NCI-H146 treated with DMSO at 0.1 percent for 48 hours (cell line): ENCODE measurements at regions not wholly inside any gene's neighbourhood (a gene's known extent, or its start where the extent isn't known, plus 50 kb on each side); places are given as distances from the start of the nearest gene placed in this dataset.

ENCODE experiments used
- DNase-seq: peaks from one replicate; lab custom pipeline; 2025; ENCODE audit not compliant: unreplicated experiment; lab: John Stamatoyannopoulos, UW

- DNase-seq: no peak
Measured at GRCh38 chr17:34780438-34780837, 180.8 kb downstream of the CCT6B start.

- no peak for DNase-seq
Measured at GRCh38 chr17:34776456-34777443, 184.5 kb downstream of the CCT6B start.

GRCh38 chr17:34773036-34773435, 188.2 kb downstream of the CCT6B start:
- no peak for DNase-seq

- no peak for DNase-seq
Measured at GRCh38 chr17:34771891-34772290, 189.4 kb downstream of the CCT6B start.

GRCh38 chr17:34770586-34770985, 190.7 kb downstream of the CCT6B start:
- no peak for DNase-seq

DNA sequence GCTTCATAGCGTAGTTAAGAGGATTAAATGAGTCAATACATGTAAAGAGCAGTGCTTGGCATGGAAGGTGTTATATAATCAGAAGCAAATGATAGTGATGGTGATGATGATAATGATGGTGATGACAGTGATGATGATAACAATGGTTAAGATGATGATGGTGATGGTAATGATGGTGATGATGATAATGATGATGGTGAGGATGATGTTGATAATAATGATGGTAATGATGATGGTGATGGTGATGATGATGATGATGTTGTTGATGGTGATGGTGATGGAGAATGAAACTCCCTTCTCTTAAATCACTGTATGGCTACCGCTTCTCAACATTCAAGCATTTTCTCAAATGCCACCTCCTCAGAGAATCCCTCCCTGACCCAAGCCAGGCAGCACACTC, 190.5 kb downstream of the TMEM132E start:
- DNase-seq: no peak

- no peak for DNase-seq
Measured at GRCh38 chr17:34769049-34769448, 189.7 kb downstream of the TMEM132E start.

- DNase-seq: no peak
Measured at GRCh38 chr17:34765291-34765690, 185.9 kb downstream of the TMEM132E start.

DNA sequence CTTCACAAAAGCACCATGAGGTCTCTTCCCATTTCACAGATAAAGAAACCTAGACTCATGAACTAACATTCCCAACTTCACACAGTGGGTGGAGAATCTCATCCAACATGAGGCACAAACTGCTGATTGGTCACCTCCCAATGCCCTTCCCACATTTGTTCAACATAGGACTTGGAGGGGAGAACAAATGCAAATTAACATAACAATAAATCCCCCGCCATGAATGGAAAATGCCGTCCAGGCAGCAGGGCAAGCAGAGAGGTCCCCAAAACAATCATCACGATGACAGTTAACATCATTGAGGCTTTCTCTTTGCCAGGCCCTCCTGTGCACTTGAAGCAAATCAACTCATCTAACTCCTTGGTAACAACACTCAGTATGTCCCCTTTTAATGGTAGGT, 185.3 kb downstream of the TMEM132E start:
- no peak for DNase-seq

DNA sequence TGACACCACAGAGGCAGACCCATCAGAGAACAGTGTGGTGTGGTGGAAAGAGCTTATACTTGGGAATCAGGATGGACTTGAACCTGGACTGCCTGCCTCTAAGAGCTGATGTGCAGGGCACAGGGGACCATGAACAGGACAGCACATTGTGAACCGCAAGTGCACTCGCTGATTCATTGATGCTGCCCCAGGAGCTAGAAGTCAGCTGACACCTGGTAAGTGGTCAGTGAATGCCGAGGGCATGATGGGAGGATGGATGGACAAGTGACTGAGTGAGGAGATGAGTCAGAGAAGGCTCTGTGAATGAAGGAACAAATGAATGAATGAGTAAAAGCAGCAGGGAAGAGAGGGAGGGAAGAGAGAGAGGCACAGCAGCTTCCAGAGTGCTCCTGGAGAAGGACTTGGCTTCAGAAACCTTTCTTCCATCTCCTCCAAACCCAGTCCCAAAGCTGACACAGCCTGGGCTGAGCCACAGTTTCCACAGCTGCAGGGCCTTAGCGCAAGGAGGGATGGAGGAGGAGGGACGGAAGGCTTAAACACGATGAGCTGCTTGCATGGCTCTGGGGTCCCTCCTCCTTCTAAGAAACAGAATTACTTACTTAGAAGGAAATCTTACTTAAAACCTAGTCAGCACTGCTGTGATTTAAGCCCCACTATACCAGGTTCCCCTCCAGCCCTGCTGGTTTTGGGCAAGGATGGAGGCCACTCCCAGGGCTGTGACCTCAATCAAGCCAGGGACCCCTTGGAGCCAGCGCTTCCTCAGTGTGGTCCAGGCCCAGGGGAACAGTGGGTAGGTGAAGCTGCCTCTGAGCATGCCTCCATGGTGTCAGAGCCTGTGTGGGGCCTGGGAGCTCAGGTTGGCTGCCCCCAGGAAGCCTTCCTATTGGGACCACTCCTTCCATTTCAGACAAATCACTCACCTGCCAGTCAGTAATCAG, 184.6 kb downstream of the TMEM132E start:
- DNase-seq: no peak

DNA sequence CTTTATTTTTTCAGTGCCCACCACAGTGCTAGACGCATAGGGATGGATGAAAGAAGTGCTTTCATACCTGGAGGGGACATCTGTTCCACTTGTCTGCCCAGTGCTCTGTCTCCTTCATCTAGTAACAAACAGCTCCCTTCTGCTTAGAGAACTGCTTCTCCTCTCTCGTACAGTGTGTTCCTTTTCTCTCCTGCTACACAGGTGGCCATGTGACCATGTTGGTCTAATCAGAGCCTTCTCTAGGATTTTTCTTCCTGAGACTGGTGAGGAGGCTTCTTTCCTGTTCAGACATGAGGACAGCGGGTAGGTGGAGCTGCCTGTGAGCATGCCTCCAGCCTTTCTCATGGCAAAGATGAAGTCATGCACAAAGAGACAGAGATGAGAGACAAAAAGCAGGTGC, 182.7 kb downstream of the TMEM132E start:
- no peak for DNase-seq

GRCh38 chr17:34761646-34762045, 182.3 kb downstream of the TMEM132E start:
- no peak for DNase-seq

DNA sequence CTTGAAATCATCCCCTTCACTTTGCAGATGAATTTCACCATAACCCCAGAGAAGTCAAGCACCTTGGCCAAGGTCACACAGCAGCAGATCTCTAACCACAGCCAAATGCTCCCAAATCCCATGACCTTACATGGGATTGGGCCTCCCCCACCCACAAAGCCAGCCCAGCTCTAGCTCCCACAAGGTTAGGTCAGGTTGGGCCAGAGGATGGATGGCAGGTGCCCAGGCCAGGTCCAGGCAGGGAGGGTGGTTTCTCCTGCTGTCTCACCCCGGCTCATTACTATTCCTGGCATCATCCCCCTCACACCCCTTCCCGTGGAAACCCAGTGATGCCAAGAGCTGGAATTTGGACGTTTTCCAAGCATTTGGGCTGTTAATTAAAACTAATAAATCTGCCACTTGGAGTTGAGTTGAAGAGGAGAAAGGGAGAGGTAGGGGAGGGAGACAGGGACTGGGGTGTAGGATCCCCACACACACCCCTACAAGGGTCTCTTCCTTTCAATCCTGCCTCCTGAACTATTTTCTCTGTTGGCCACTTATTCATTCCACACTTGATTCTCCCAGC, 181.6 kb downstream of the TMEM132E start:
- no peak for DNase-seq

DNA sequence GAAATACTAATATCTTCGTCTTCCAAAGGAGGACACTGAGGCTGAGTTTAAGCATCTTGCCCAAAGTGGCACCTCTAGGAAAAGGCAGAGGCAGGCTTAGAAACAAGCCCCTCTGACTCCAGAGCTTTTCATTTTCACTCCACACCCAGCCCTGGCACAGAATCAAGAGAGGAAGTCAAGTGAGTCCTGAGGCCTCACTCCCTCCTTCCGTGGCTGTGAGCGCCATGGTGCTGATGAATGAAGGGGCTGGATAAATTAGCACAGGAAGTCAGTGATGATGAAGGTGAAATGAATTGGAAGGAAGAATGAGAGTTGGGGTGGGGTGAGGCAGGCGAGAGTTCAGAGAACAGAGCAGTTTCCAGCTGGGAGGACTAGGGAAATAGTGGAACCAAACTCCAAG, 179.3 kb downstream of the TMEM132E start:
- DNase-seq: no peak

DNA sequence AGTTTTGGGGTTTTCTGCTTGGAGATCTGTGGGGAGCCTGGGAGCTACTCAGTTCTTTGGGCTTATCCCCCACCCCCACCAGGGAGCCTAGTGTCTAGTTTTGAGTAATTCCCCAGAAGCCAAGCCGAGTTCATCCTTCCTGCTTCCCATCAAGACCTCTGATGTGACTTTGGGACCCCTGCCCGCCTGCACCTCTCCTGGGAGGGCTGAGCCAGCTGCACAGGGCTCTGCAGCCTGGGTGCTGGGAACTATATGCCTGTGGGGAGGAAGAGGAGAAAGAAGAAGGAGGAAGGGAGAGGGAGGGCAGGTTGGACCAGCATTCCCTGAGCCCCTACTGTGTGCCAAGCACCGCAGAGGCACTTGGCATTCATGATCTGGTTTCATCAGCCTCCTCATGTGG, 178.9 kb downstream of the TMEM132E start:
- no peak for DNase-seq

- no peak for DNase-seq
Measured at GRCh38 chr17:34757611-34758010, 178.2 kb downstream of the TMEM132E start.

- DNase-seq: no peak
Measured at GRCh38 chr17:34757106-34757505, 177.7 kb downstream of the TMEM132E start.

GRCh38 chr17:34756637-34757021, 177.2 kb downstream of the TMEM132E start:
- DNase-seq: no peak

- no peak for DNase-seq
Measured at GRCh38 chr17:34755981-34756636, 176.7 kb downstream of the TMEM132E start.

GRCh38 chr17:34755371-34755770, 176.0 kb downstream of the TMEM132E start:
- DNase-seq: no peak

GRCh38 chr17:34750004-34750403, 170.6 kb downstream of the TMEM132E start:
- DNase-seq: no peak
